Amygdala (tissue), 56 donors: ENCODE measurements at regions not wholly inside any gene's neighbourhood (a gene's known extent, or its start where the extent isn't known, plus 50 kb on each side); places are given as distances from the start of the nearest gene placed in this dataset.
"Not testable (repeated sequence)": the region's sequence is repeated elsewhere in the genome, so short reads cannot be mapped to it uniquely, and the experiment has no call there.

Experiments
- DNase-seq, 56 donors: peaks; one replicate each; lab custom pipeline; 2025; lab: John Stamatoyannopoulos, UW

GRCh38 chr3:74295479-74295878 is 319.0 kb downstream of the CNTN3 start:
- no peak for DNase-seq

- DNase-seq, result no peak
These were observed 325.7 kb downstream of the CNTN3 start for GRCh38 chr3:74288761-74289160.

GRCh38 chr3:74287557-74287956 is 326.9 kb downstream of the CNTN3 start:
- DNase-seq, result no peak

- no peak for DNase-seq
These were observed 332.3 kb downstream of the CNTN3 start for GRCh38 chr3:74282202-74282601.

- DNase-seq, result no peak
These were observed 332.8 kb downstream of the CNTN3 start for GRCh38 chr3:74281705-74282104.

- DNase-seq, result no peak
These were observed 340.7 kb downstream of the CNTN3 start for GRCh38 chr3:74273555-74274402.

- peak in 3 of 56 donors; percentile 2 to 11 (median 4) for DNase-seq
These were observed 341.4 kb downstream of the CNTN3 start for GRCh38 chr3:74273091-74273490.

- no peak for DNase-seq
These were observed 342.9 kb downstream of the CNTN3 start for GRCh38 chr3:74271541-74271940.

GRCh38 chr3:74269689-74270088 is 344.8 kb downstream of the CNTN3 start:
- no peak for DNase-seq

GRCh38 chr3:74268753-74269152 is 345.7 kb downstream of the CNTN3 start:
- no peak for DNase-seq

GRCh38 chr3:74267588-74268184 is 346.8 kb downstream of the CNTN3 start:
- DNase-seq, result peak in 8 of 56 donors; percentile 1 to 39 (median 6)

GRCh38 chr3:74267131-74267530 is 347.3 kb downstream of the CNTN3 start:
- no peak for DNase-seq

- DNase-seq, result no peak
These were observed 349.4 kb downstream of the CNTN3 start for GRCh38 chr3:74265069-74265468.

- DNase-seq, result no peak
These were observed 351.4 kb downstream of the CNTN3 start for GRCh38 chr3:74263031-74263430.

- DNase-seq, result no peak
These were observed 381.4 kb downstream of the CNTN3 start for GRCh38 chr3:74233091-74233490.

- no peak for DNase-seq
These were observed 397.0 kb downstream of the CNTN3 start for GRCh38 chr3:74217467-74217866.

- DNase-seq, result no peak
These were observed 400.2 kb downstream of the CNTN3 start for GRCh38 chr3:74214286-74214685.

GRCh38 chr3:74210739-74211138 is 403.7 kb downstream of the CNTN3 start:
- no peak for DNase-seq

- DNase-seq, result no peak
These were observed 413.5 kb downstream of the CNTN3 start for GRCh38 chr3:74200952-74201351.

- DNase-seq, result not testable (repeated sequence)
These were observed 435.8 kb downstream of the CNTN3 start for GRCh38 chr3:74178664-74179063.

- DNase-seq, result no peak
These were observed 441.4 kb downstream of the CNTN3 start for GRCh38 chr3:74173090-74173489.

GRCh38 chr3:74167926-74168325 is 446.5 kb downstream of the CNTN3 start:
- no peak for DNase-seq
